ENCODE measurements at regions not wholly inside any gene's neighbourhood (a gene's known extent, or its start where the extent isn't known, plus 50 kb on each side); places are given as distances from the start of the nearest gene placed in this dataset.

GRCh38 chr1:162951553-162952315 is 90.8 kb upstream of the CCDC190 start:
- TF ChIP-seq CTCF (IDR thresholded peaks at IDR 0.05) (no peak), ZFX (IDR thresholded peaks at IDR 0.05; ENCODE audit: borderline replicate concordance) (no peak)
